Suprapubic skin (tissue), 4 donors: ENCODE measurements at regions not wholly inside any gene's neighbourhood (a gene's known extent, or its start where the extent isn't known, plus 50 kb on each side); places are given as distances from the start of the nearest gene placed in this dataset.

ENCODE experiments used
- EP300 ChIP-seq: sonication (generic); formaldehyde crosslinking; IDR thresholded peaks from one replicate; pipeline ENCODE4 v1.6.1; 2017; ENCODE audit warnings: antibody characterized with exemption
- POLR2A ChIP-seq, 2 donors: fragments of 450-650 bp; IDR thresholded peaks; one replicate each; pipeline ENCODE4 v1.6.1; 2017; ENCODE audit warnings: antibody characterized with exemption in 2 of 2, mild to moderate bottlenecking in 2 of 2, moderate library complexity in 2 of 2
- POLR2AphosphoS5 ChIP-seq, 3 donors: sonication (generic); formaldehyde crosslinking; IDR thresholded peaks; one replicate each; pipeline ENCODE4 v1.6.1; 2017; ENCODE audit warnings: antibody characterized with exemption in 3 of 3
- TF ChIP-seq, protein P1 (sequence below), 2 donors: fragments of 200-600 bp in 1 of 2; fragments of 450-650 bp in 1 of 2; sonication (generic) in 1 of 2; IDR thresholded peaks; one replicate each; pipeline ENCODE4 v1.5.1; 2016 to 2019; ENCODE audit warnings: antibody characterized with exemption in 2 of 2, mild to moderate bottlenecking in 1 of 2, moderate library complexity in 1 of 2

DNA sequence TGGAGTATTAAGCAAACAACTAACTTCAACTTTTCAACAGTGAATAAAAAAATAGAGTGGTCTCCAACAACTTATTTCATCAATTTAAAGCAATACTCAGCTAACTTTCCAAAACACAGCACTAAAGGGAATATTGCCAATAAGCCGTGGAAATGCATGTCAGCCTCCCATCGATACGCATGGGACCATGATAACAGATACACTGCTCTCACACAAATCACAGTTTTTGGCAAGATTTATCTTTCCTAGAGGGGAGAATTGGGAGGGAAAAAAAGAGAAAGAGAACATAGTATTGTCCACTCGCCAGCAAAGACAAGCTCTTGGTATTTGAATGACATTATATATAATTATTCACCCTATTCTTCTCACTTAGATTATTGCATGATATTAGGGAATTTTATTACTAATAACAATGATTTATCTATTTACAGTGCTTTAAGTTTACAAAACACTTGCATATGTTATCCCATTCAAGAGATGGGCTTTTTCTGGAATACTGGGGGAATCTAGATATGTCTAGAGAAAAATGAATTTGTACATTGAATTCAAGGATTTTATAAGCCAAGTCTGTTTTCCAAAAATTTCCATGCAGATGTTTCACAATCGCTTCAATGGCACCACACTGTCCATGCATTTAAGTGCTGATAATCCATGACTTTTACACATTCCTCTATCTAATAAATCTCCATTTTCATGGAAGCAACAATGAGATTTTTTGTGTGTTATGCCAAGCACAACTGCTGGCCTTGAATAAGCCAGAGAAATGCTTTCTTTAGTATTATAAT is 194.0 kb upstream of the MGMT start:
- TF ChIP-seq, protein P1, sequence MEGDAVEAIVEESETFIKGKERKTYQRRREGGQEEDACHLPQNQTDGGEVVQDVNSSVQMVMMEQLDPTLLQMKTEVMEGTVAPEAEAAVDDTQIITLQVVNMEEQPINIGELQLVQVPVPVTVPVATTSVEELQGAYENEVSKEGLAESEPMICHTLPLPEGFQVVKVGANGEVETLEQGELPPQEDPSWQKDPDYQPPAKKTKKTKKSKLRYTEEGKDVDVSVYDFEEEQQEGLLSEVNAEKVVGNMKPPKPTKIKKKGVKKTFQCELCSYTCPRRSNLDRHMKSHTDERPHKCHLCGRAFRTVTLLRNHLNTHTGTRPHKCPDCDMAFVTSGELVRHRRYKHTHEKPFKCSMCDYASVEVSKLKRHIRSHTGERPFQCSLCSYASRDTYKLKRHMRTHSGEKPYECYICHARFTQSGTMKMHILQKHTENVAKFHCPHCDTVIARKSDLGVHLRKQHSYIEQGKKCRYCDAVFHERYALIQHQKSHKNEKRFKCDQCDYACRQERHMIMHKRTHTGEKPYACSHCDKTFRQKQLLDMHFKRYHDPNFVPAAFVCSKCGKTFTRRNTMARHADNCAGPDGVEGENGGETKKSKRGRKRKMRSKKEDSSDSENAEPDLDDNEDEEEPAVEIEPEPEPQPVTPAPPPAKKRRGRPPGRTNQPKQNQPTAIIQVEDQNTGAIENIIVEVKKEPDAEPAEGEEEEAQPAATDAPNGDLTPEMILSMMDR (IDR thresholded peaks at IDR 0.05): no peak
- TF ChIP-seq POLR2A (IDR thresholded peaks at IDR 0.05) (no peak), POLR2AphosphoS5 (IDR thresholded peaks at IDR 0.05) (no peak), EP300 (no peak)
